CD14-positive monocyte (primary cell): ENCODE measurements at regions not wholly inside any gene's neighbourhood (a gene's known extent, or its start where the extent isn't known, plus 50 kb on each side); places are given as distances from the start of the nearest gene placed in this dataset.

Source experiments
- DNase-seq, 3 donors: peaks; one replicate each; pipeline ENCODE4 v3.0.0-alpha.2; 2011 to 2022
- H2AFZ ChIP-seq: 2 replicates; pipeline ENCODE4 v1.6.0; 2012; ENCODE audit warnings: mild to moderate bottlenecking, low read depth, low read length, inconsistent platforms; ENCODE audit not compliant: insufficient read depth, poor library complexity, severe bottlenecking
- H3K27ac ChIP-seq, 2 donors: 1 replicate in 1 of 2; 2 replicates in 1 of 2; pipeline ENCODE4 v1.5.1; 2012 to 2013; ENCODE audit warnings: low read length in 2 of 2, control low read depth in 1 of 2, inconsistent platforms in 1 of 2, low read depth in 1 of 2, mild to moderate bottlenecking in 1 of 2
- H3K27me3 ChIP-seq, 2 donors: one replicate each; pipeline versions ENCODE4 v1.6.0 to v1.6.1; 2011 to 2013; ENCODE audit warnings: low read length in 2 of 2; ENCODE audit not compliant: control insufficient read depth in 2 of 2, insufficient read depth in 2 of 2
- H3K36me3 ChIP-seq, 2 donors: replicated peaks in 1 of 2; 1 replicate in 1 of 2; 2 replicates in 1 of 2; pipeline versions ENCODE4 v1.5.1 to v1.6.1; 2012 to 2013; ENCODE audit warnings: low read length in 2 of 2, control low read depth in 1 of 2, inconsistent platforms in 1 of 2, mild to moderate bottlenecking in 1 of 2; ENCODE audit not compliant: insufficient read depth in 2 of 2, control insufficient read depth in 1 of 2
- H3K4me1 ChIP-seq, 2 donors: 1 replicate in 1 of 2; 2 replicates in 1 of 2; pipeline versions ENCODE4 v1.5.1 to v1.6.1; 2012 to 2013; ENCODE audit warnings: low read length in 2 of 2, control low read depth in 1 of 2, inconsistent platforms in 1 of 2, mild to moderate bottlenecking in 1 of 2, moderate library complexity in 1 of 2; ENCODE audit not compliant: insufficient read depth in 2 of 2, control insufficient read depth in 1 of 2
- H3K4me2 ChIP-seq: replicated peaks from 2 replicates; pipeline ENCODE3; 2012; ENCODE audit warnings: low read length, moderate library complexity, mild to moderate bottlenecking; ENCODE audit not compliant: poor library complexity, severe bottlenecking; ENCODE audit errors: extremely low read depth
- H3K4me3 ChIP-seq, 3 experiments: fragments of 200-600 bp in 1 of 3; sonication (generic) in 1 of 3; replicated peaks in 1 of 3; 1 replicate in 2 of 3; 2 replicates in 1 of 3; pipeline ENCODE4 v1.5.1; 2011 to 2013; ENCODE audit warnings: low read length in 3 of 3, mild to moderate bottlenecking in 3 of 3, control low read depth in 2 of 3, low read depth in 2 of 3, inconsistent platforms in 1 of 3, moderate library complexity in 1 of 3
- H3K79me2 ChIP-seq: 2 replicates; pipeline ENCODE4 v1.6.0; 2012; ENCODE audit warnings: mild to moderate bottlenecking, control low read depth, inconsistent platforms, low read length, moderate library complexity; ENCODE audit not compliant: insufficient read depth
- H3K9ac ChIP-seq: 2 replicates; pipeline ENCODE4 v1.6.0; 2017; ENCODE audit warnings: low read length, mild to moderate bottlenecking; ENCODE audit not compliant: insufficient read depth, poor library complexity, severe bottlenecking
- H3K9me3 ChIP-seq, 2 donors: replicated peaks in 1 of 2; 1 replicate in 1 of 2; 2 replicates in 1 of 2; pipeline versions ENCODE4 v1.5.1 to v1.6.1; 2012 to 2013; ENCODE audit warnings: low read length in 2 of 2, control low read depth in 1 of 2; ENCODE audit not compliant: control insufficient read depth in 1 of 2, insufficient read depth in 1 of 2
- H4K20me1 ChIP-seq: 2 replicates; pipeline ENCODE4 v1.6.0; 2012; ENCODE audit warnings: mild to moderate bottlenecking, low read length, control low read depth, moderate library complexity; ENCODE audit not compliant: insufficient read depth
- H3K27ac Mint-ChIP-seq, 7 donors: one replicate each; pipeline ENCODE4 v1.8.0; 2020; ENCODE audit warnings: mild to moderate bottlenecking in 7 of 7, mixed read lengths in 7 of 7, moderate library complexity in 6 of 7, inconsistent platforms in 2 of 7
- H3K27me3 Mint-ChIP-seq, 3 donors: one replicate each; pipeline ENCODE4 v1.8.0; 2021 to 2022; ENCODE audit warnings: low read depth in 3 of 3, mild to moderate bottlenecking in 3 of 3, mixed read lengths in 3 of 3, moderate library complexity in 3 of 3, inconsistent platforms in 1 of 3
- H3K36me3 Mint-ChIP-seq, 2 donors: one replicate each; pipeline ENCODE4 v1.8.0; 2020; ENCODE audit warnings: mixed read lengths in 2 of 2, inconsistent platforms in 1 of 2, mild to moderate bottlenecking in 1 of 2
- H3K4me1 Mint-ChIP-seq: one replicate; pipeline ENCODE4 v1.8.0; 2020; ENCODE audit warnings: mild to moderate bottlenecking, mixed read lengths
- H3K4me3 Mint-ChIP-seq, 2 donors: one replicate each; pipeline ENCODE4 v1.8.0; 2020; ENCODE audit warnings: mild to moderate bottlenecking in 2 of 2, mixed read lengths in 2 of 2, moderate library complexity in 1 of 2
- H3K9me3 Mint-ChIP-seq, 7 donors: one replicate each; pipeline ENCODE4 v1.8.0; 2020 to 2022; ENCODE audit warnings: mixed read lengths in 7 of 7, mild to moderate bottlenecking in 6 of 7, moderate library complexity in 6 of 7, inconsistent platforms in 2 of 7
- WGBS: methylation state at CpG from one replicate; pipeline ENCODE4 v1.1.5; 2013; ENCODE audit warnings: missing lambda C conversion rate; ENCODE audit not compliant: insufficient coverage; 5-methylcytosine and 5-hydroxymethylcytosine counted together
- intact Hi-C, 2 donors: fragments of 100-400 bp; cut with micrococcal nuclease; formaldehyde crosslinking; loops; one replicate each; pipeline versions ENCODE4 v1.15.0 to v1.15.1; 2023
- TF ChIP-seq, protein P1 (sequence below): fragments of 200-600 bp; IDR thresholded peaks from one replicate; pipeline ENCODE4 v1.8.0; 2022; ENCODE audit warnings: antibody characterized with exemption, mild to moderate bottlenecking

DNA sequence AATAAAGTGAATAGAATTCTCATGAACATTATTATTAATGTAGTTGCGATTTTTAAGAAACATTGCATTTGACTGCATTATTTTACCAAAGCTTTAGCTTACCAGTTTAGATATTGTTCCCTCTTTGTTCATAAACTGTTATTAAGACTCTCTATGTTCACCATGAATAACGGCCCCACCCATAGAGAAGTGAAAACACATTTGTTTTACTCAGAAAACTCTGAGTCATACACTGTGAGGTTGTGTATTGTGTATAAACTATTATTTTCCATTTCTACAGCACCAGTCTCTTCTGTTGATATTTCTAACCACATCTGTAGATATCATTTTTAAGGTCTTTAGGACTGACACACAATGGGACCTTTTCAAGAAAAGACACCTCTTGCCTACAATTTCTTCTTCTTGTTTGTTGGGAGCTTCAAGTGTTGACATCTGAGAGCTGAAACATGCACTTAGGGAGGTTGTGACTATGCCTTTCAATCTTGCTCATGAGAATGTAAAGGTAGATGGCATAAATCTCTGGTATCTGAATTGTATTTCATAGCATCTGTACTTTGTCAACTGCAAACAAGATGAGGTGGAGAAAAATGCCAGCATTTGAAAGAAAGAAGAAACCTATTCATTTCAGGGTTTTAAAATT is 252.9 kb upstream of the CDH8 start:
- Histone ChIP-seq H3K4me2 (no peak overlapping the region), H3K27me3 (no peaks in the 10 kb centered on the region), H2AFZ (no peak overlapping the region), H3K4me1 (no peaks in the 10 kb centered on the region), H3K27ac (no peak overlapping the region), H3K9me3 (no peaks in the 10 kb centered on the region), H3K36me3 (no peaks in the 10 kb centered on the region), H3K4me3 (no peak overlapping the region), H3K9ac (no peak overlapping the region), H3K79me2 (no peaks in the 10 kb centered on the region), H4K20me1 (no peaks in the 10 kb centered on the region)
- H3K4me3 Mint-ChIP-seq, result no peak overlapping the region
- no peaks in the 10 kb centered on the region for H3K36me3 Mint-ChIP-seq
- H3K27me3 Mint-ChIP-seq, result peaks cover 0 to 3% (median 0%) of the 10 kb centered on the region in 3 donors
- no peak overlapping the region for H3K27ac Mint-ChIP-seq
- H3K4me1 Mint-ChIP-seq, result no peaks in the 10 kb centered on the region
- TF ChIP-seq, protein P1, sequence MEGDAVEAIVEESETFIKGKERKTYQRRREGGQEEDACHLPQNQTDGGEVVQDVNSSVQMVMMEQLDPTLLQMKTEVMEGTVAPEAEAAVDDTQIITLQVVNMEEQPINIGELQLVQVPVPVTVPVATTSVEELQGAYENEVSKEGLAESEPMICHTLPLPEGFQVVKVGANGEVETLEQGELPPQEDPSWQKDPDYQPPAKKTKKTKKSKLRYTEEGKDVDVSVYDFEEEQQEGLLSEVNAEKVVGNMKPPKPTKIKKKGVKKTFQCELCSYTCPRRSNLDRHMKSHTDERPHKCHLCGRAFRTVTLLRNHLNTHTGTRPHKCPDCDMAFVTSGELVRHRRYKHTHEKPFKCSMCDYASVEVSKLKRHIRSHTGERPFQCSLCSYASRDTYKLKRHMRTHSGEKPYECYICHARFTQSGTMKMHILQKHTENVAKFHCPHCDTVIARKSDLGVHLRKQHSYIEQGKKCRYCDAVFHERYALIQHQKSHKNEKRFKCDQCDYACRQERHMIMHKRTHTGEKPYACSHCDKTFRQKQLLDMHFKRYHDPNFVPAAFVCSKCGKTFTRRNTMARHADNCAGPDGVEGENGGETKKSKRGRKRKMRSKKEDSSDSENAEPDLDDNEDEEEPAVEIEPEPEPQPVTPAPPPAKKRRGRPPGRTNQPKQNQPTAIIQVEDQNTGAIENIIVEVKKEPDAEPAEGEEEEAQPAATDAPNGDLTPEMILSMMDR, result no peak
- WGBS, result no CpG with 5 or more reads among the region's 2 CpGs
- H3K9me3 Mint-ChIP-seq, result peaks cover 0 to 2% (median 0%) of the 10 kb centered on the region in 7 donors
- no peak for DNase-seq
- intact Hi-C loops, result no loop called here

DNA sequence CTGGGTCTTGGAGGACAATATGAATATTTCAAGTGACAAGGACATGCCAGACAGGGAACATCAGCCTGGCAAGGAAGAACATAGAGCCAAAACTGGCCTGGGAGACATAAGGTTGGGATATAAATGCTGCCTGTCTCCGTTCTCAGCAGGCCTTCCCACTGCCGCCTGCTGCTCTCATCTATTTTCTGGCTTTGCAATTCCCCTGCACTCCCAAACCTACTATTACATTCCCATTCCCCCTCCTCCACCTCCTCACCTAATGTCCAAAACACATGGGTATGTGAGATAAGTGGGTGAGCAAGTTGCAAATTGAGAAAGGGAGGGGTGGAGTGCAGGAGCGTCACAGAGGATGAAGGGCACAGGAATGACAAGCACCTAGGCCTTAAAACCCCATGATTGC is 244.3 kb upstream of the CDH8 start:
- Mint-ChIP-seq H3K27ac (no peak overlapping the region), H3K27me3 (peaks cover 0 to 2% (median 0%) of the 10 kb centered on the region in 3 donors), H3K9me3 (peaks cover 0 to 6% (median 0%) of the 10 kb centered on the region in 7 donors), H3K4me3 (no peak overlapping the region), H3K36me3 (no peaks in the 10 kb centered on the region), H3K4me1 (no peaks in the 10 kb centered on the region)
- intact Hi-C loops, result no loop called here
- Histone ChIP-seq H3K9me3 (no peaks in the 10 kb centered on the region), H4K20me1 (no peaks in the 10 kb centered on the region), H3K4me2 (no peak overlapping the region), H3K27ac (no peak overlapping the region), H3K79me2 (no peaks in the 10 kb centered on the region), H3K4me3 (no peak overlapping the region), H3K9ac (no peak overlapping the region), H3K4me1 (no peaks in the 10 kb centered on the region), H3K27me3 (no peaks in the 10 kb centered on the region), H2AFZ (no peak overlapping the region), H3K36me3 (no peaks in the 10 kb centered on the region)
- TF ChIP-seq, protein P1, result no peak
- WGBS, result no CpG with 5 or more reads among the region's 3 CpGs
- no peak for DNase-seq
